HEK293T (cell line): ENCODE measurements at regions not wholly inside any gene's neighbourhood (a gene's known extent, or its start where the extent isn't known, plus 50 kb on each side); places are given as distances from the start of the nearest gene placed in this dataset.

Experiments
- ELF4 ChIP-seq: fragments of 450-650 bp; IDR thresholded peaks from 2 replicates; pipeline ENCODE4 v1.6.1; 2017; ENCODE audit warnings: antibody characterized with exemption
- SP1 ChIP-seq: fragments of 450-650 bp; IDR thresholded peaks from 2 replicates; pipeline ENCODE4 v1.6.1; 2017

DNA sequence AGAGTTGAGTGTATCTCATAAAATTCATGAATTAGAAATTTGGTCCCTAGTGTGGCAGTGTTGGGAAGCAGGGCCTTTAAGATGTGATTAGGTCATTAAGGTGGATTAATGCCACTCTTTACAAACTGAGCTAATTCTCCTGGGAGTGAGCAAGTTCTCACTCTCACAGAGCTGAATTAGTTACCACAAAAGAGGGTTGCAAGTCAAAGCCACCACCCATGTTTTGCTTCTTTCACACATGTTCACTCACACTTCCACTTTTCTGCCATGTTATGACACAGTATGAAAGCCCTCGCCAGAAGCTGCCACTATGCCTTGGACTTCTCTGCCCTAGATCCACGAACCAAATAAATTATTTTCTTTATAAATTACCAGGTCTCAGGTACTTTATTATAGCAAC is 332.1 kb downstream of the ARAP2 start:
- TF ChIP-seq ELF4, result no peak
- TF ChIP-seq SP1, result no peak
